Urinary bladder (tissue), 3 donors: ENCODE measurements at regions not wholly inside any gene's neighbourhood (a gene's known extent, or its start where the extent isn't known, plus 50 kb on each side); places are given as distances from the start of the nearest gene placed in this dataset.

Source experiments
- DNase-seq: peaks from one replicate; pipeline ENCODE4 v3.0.0-alpha.2; 2015; ENCODE audit errors: extremely low spot score
- H3K27ac ChIP-seq: one replicate; pipeline ENCODE4 v1.5.1; 2013; ENCODE audit warnings: low read depth, mild to moderate bottlenecking, moderate library complexity
- H3K36me3 ChIP-seq: one replicate; pipeline ENCODE4 v1.6.1; 2013; ENCODE audit warnings: mild to moderate bottlenecking, moderate library complexity; ENCODE audit not compliant: insufficient read depth
- H3K4me1 ChIP-seq: one replicate; pipeline ENCODE4 v1.6.1; 2013; ENCODE audit warnings: mild to moderate bottlenecking, moderate library complexity; ENCODE audit not compliant: insufficient read depth
- H3K4me3 ChIP-seq: one replicate; pipeline ENCODE4 v1.5.1; 2013; ENCODE audit warnings: low read depth, low read length
- WGBS: extraction: QIAGEN DNeasy Blood & Tissue Kit; methylation state at CpG from one replicate; pipeline ENCODE4 v1.1.7; 2013; 5-methylcytosine and 5-hydroxymethylcytosine counted together
- donor health status: healthy with polysubstance abuse.
- donor health status: healthy.

GRCh38 chr10:113357681-113358300, 195.1 kb upstream of the HABP2 start:
- DNase-seq: no peak
- no peak overlapping the region for H3K4me3 ChIP-seq
- H3K27ac ChIP-seq: no peak overlapping the region
- WGBS: 90% methylated on average over 18 of the region's 18 CpGs
- H3K36me3 ChIP-seq: no peaks in the 10 kb centered on the region
- H3K4me1 ChIP-seq: no peaks in the 10 kb centered on the region

GRCh38 chr10:113359655-113360054, 193.2 kb upstream of the HABP2 start:
- DNase-seq: no peak
- Histone ChIP-seq H3K4me1 (no peaks in the 10 kb centered on the region), H3K27ac (no peak overlapping the region), H3K36me3 (no peaks in the 10 kb centered on the region), H3K4me3 (no peak overlapping the region)

GRCh38 chr10:113360870-113361269, 192.0 kb upstream of the HABP2 start:
- H3K4me1 ChIP-seq: no peaks in the 10 kb centered on the region
- no peak for DNase-seq
- H3K36me3 ChIP-seq: no peaks in the 10 kb centered on the region
- WGBS: 89% methylated on average over 4 of the region's 4 CpGs
- no peak overlapping the region for H3K27ac ChIP-seq
- no peak overlapping the region for H3K4me3 ChIP-seq

- Histone ChIP-seq H3K4me3 (no peak overlapping the region), H3K4me1 (no peaks in the 10 kb centered on the region), H3K36me3 (no peaks in the 10 kb centered on the region), H3K27ac (no peak overlapping the region)
- DNase-seq: no peak
Observed at GRCh38 chr10:113362645-113363091, 190.2 kb upstream of the HABP2 start.

- WGBS: 75% methylated on average over 3 of the region's 3 CpGs
- Histone ChIP-seq H3K4me1 (no peaks in the 10 kb centered on the region), H3K36me3 (no peaks in the 10 kb centered on the region), H3K27ac (no peak overlapping the region), H3K4me3 (no peak overlapping the region)
- no peak for DNase-seq
Observed at GRCh38 chr10:113364227-113364626, 188.6 kb upstream of the HABP2 start.

- no peak overlapping the region for H3K4me3 ChIP-seq
- peak; percentile 78 for DNase-seq
- WGBS: 57% methylated on average over 6 of the region's 6 CpGs
Observed at GRCh38 chr10:113368666-113369364, 184.0 kb upstream of the HABP2 start.

GRCh38 chr10:113369365-113369694, 183.5 kb upstream of the HABP2 start:
- H3K4me1 ChIP-seq: no peaks in the 10 kb centered on the region
- no peak overlapping the region for H3K4me3 ChIP-seq
- no peak overlapping the region for H3K27ac ChIP-seq
- H3K36me3 ChIP-seq: no peaks in the 10 kb centered on the region
- no peak for DNase-seq
- 33% methylated on average over 5 of the region's 5 CpGs for WGBS

More at GRCh38 chr10:113368666-113369364, 184.0 kb upstream of the HABP2 start:
- no peaks in the 10 kb centered on the region for H3K4me1 ChIP-seq
- no peaks in the 10 kb centered on the region for H3K36me3 ChIP-seq
- no peak overlapping the region for H3K27ac ChIP-seq

GRCh38 chr10:113376428-113376827, 176.4 kb upstream of the HABP2 start:
- Histone ChIP-seq H3K4me1 (no peaks in the 10 kb centered on the region), H3K27ac (no peak overlapping the region), H3K4me3 (no peak overlapping the region), H3K36me3 (no peaks in the 10 kb centered on the region)
- WGBS: 61% methylated on average over 1 of the region's 1 CpG
- no peak for DNase-seq

GRCh38 chr10:113379091-113379490, 173.8 kb upstream of the HABP2 start:
- Histone ChIP-seq H3K4me3 (no peak overlapping the region), H3K27ac (no peak overlapping the region), H3K36me3 (no peaks in the 10 kb centered on the region), H3K4me1 (no peaks in the 10 kb centered on the region)
- no peak for DNase-seq
- WGBS: 98% methylated on average over 1 of the region's 1 CpG

- no peak for DNase-seq
- Histone ChIP-seq H3K36me3 (no peaks in the 10 kb centered on the region), H3K4me3 (no peak overlapping the region), H3K27ac (no peak overlapping the region), H3K4me1 (no peaks in the 10 kb centered on the region)
- 75% methylated on average over 6 of the region's 6 CpGs for WGBS
Observed at GRCh38 chr10:113381416-113381815, 171.4 kb upstream of the HABP2 start.

GRCh38 chr10:113381981-113382509, 170.8 kb upstream of the HABP2 start:
- DNase-seq: no peak
- no peak overlapping the region for H3K27ac ChIP-seq
- 30% methylated on average over 9 of the region's 9 CpGs for WGBS

GRCh38 chr10:113382691-113383090, 170.2 kb upstream of the HABP2 start:
- Histone ChIP-seq H3K4me1 (no peaks in the 10 kb centered on the region), H3K36me3 (no peaks in the 10 kb centered on the region), H3K4me3 (no peak overlapping the region), H3K27ac (no peak overlapping the region)
- WGBS: 81% methylated on average over 3 of the region's 3 CpGs
- no peak for DNase-seq

More at GRCh38 chr10:113381981-113382509, 170.8 kb upstream of the HABP2 start:
- peak overlapping the region; percentile 17 for H3K4me3 ChIP-seq
- H3K36me3 ChIP-seq: no peaks in the 10 kb centered on the region
- H3K4me1 ChIP-seq: no peaks in the 10 kb centered on the region

- WGBS: 75% methylated on average over 4 of the region's 4 CpGs
- DNase-seq: no peak
- no peak overlapping the region for H3K27ac ChIP-seq
- no peak overlapping the region for H3K4me3 ChIP-seq
- no peaks in the 10 kb centered on the region for H3K36me3 ChIP-seq
- no peaks in the 10 kb centered on the region for H3K4me1 ChIP-seq
Observed at GRCh38 chr10:113384181-113384580, 168.7 kb upstream of the HABP2 start.
